NCI-H82 (cell line): ENCODE measurements at regions not wholly inside any gene's neighbourhood (a gene's known extent, or its start where the extent isn't known, plus 50 kb on each side); places are given as distances from the start of the nearest gene placed in this dataset.
"Not testable (repeated sequence)": the region's sequence is repeated elsewhere in the genome, so short reads cannot be mapped to it uniquely, and the experiment has no call there.

Source experiments
- DNase-seq: peaks from one replicate; lab custom pipeline; 2025; lab: John Stamatoyannopoulos, UW

DNA sequence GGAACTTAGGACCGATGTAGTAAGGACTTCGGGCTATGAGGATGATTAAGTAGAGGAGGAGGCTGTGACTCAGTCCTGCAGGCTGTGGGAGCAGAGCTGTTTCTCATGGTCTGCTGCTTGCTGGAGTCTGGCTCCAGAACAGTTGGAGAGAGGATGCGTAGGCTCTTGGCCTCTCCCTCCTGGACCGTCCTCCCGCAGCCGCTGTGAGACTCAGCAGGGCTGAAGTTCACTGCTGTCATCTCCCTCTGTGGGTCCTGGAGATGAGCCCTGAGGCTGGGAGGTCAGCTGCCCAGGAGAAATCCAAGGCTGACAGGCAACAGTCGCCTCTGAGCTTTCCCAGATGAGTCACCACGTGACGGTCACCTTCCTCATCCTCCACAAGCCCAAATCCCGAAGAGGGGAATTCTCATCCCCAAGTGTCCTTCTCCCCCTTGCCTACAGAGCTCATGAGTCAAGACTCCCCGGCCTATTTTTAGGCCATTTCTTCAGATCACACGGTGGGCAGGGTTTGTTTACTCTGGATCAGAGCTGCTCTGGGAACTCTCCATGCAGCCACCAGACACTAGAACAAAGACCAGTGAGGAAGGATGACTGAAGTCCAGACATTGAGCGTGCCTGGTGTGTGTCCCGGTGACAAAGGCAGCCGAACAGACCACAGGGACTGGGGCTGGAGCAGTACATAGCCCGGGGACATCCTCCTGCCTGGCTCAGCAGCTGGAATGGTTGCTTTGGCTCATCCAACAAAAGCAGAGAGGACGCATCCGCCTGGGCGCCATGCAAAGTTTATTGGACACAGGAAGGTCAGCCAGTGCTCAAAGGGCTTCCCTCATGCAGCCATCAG is 137.3 kb upstream of the ZNF469 start:
- DNase-seq, result not testable (repeated sequence)

DNA sequence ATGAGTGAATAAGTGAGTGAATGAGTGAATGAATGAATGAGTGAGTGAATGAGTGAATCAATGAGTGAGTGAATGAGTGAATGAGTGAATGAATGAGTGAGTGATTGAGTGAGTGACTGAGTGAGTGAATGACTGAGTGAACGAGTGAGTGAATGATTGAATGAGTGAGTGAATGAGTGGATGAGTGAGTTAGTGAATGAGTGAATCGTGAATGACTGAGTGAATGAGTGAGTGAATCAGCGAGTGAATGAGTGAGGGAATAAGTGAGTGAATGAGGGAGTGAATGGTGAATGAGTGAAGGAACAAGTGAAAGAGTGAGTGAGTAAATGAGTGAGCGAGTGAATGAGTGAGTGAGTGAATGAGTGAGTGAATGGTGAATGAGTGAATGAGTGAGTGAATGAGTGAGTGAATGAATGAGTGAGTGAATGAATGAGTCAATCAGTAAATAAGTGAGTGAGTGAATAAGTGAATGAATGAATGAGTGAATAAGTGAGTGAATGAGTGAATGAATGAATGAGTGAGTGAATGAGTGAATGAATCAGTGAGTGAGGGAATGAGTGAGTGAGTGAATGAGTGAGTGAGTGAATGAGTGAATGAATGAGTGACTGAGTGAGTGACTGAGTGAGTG is 135.7 kb upstream of the ZNF469 start:
- DNase-seq, result not testable (repeated sequence)

DNA sequence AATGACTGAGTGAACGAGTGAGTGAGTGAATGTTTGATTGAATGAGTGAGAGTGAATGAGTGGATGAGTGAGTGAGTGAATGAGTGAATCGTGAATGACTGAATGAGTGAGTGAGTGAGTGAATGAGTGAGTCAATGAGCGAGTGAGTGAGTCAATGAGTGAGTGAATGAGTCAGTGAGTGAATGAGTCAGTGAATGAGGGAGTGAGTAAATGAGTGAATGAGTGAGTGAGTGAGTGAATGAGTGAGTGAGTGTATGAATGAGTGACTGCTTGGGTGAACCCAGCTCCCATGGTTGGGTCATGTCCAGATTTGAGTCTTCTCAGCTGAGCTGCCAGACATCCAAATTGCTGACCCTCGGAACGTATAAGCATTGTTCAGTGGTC is 135.2 kb upstream of the ZNF469 start:
- DNase-seq, result not testable (repeated sequence)

DNA sequence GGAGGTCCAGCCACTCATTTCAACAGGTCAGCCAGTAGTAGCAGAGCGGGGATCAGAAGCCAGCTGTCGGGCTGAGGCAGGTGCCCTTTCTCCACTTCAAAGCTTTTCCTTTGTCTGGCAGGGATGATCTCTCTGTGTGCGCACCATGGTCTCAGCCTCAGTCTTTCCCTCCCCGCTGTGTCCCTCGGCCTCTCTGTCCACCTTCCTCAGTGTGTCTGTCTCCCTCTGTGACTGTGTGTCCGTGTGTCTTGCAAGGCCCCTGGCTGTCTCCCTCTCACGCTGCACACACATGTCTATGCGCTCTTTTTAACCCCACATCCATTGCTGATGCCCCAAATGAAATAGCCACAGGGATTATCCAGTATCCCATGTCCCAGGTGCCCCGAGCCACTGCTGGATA is 134.0 kb upstream of the ZNF469 start:
- not testable (repeated sequence) for DNase-seq

DNA sequence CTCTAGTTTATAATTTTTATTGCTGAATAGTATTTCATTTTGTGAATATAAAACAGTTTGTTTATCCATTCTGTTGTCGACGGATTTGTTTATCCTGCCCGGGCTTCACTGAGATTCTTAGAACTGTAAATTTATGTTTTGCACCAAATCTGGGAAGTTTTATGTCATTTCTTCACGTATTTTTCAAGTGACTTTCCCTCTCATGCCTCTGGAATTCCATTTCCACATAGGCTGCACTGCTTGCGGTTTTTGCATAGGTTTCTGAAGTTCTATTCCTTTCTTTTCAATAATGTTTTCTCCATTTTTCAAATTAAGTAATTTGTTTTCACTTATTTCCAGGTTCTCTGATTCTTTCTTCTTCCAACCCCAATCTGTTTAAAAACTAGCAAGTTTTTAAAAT is 132.4 kb upstream of the ZNF469 start:
- DNase-seq, result not testable (repeated sequence)

DNA sequence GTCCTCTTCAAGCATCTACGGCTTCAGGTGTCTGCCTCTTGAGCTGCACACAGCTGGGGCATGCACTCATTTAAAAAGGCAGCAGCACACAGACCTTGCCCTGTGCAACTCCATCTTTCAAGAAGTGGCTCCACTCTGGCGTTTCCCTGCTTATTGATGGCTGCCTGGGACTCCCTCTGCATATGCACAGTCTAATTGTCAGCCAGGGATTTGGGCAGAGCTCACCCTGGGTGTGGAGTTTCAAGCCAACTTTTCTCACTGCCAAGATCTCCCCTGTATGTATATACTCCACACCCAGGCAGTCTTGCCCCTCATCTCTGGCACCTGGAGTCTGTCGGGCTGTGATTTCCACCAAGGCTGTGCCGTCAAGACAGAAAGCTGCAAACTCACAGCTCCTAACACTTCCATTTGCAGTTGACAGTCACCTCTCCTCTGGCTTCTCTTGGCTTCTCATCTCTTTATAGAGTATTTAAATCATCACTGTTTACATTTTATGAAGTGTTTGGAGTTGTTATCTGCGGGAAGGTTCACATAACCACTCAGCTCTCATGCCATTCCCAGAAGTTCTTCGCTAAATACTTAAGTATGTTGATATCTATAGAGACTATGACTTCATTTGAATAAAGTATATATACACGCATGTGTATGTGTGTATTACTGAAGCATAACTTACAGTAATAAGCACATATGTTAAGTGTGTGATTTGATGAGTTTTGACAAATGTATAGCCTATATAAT is 130.5 kb upstream of the ZNF469 start:
- DNase-seq, result not testable (repeated sequence)

DNA sequence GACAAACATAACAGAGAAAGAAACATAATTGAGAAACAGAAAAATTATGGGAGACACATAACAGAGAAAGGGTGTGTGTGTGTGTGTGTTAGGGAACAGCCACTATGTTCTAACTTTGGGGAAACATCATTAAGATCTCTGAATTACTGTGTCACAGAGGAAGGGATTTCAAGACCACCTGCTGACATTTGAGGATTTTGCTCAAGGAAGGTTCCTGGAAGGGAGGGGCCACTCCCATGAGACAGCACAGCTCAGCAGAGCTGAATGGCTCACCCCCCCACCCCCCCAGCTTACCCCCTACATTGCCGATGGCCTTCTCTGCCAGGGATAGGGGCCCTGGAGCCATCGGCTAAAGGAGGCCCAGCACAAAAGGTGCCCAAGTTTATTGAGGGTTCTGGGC is 124.6 kb upstream of the ZNF469 start:
- DNase-seq, result not testable (repeated sequence)

DNA sequence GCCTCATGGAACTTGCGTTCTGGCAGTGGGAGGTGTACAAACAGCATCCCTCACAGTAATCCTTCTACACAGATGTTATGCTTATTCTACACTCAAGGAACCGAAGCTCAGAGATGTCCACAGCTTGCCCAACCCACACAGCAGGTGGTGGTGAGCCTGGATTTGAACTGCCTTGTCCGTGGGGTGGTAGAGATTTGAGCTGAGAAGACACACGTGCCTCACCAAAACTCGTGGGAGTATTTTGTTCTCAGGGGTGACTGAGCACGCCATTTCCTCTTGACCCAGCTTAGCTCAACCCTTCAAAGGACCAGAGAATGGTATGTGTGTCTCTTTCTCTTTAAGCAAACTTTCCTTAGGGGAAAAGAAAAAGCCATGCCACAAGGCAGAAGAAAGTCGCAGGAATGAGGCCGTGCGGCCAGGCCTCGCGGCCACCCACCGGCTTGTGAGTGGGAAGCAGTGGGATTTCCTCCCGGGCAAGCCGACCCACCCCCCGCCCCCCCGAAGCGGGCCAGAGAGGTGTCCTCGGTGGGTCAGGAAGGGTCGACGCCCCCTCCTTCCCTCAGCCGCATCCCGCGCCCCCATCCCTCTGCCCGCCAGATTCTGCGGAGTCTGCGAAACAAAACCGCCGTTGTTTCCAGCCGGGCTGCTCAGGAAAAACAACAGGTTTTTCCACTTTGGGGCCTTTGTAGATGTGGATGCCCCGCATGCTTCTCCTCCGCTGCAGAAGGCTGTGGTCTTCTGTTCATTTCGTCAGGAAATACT is 123.8 kb upstream of the ZNF469 start:
- DNase-seq, result not testable (repeated sequence)

DNA sequence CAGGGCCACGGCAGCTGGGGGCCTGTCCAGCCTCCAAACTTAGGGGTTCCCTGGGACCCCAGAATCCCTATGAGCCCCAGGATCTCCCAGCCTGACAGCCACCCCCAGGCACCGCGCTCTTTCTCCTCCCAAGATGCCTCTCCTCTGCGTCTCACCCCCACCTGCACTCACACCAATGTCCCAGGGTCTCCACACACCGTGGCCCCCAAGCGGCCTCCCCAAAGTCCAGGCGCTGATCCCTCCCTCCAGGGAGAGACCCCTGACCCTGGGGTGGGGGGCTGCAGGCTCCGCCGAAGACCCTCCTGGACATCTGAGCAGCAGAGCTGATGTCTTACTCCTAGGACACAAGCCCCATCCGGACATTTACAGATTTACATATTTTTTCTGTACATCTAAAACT is 123.2 kb upstream of the ZNF469 start:
- not testable (repeated sequence) for DNase-seq

DNA sequence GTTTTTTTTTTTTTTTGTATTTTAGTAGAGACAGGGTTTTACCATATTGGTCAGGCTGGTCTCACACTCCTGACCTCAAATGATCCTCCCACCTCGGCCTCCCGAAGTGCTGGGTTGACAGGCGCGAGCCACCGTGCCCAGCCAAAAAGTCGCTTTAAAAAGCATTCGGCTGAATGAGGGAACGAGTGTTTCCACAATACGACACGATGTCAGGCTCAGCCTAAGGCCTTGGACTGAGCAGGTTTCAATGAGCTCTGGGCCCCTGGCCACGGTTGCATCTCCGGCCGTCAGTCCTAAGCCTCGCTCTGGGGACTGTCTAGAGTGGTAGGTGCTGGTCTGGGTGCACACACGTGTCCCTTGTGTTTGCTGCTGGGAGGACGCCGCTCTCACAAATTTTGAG is 122.6 kb upstream of the ZNF469 start:
- not testable (repeated sequence) for DNase-seq

DNA sequence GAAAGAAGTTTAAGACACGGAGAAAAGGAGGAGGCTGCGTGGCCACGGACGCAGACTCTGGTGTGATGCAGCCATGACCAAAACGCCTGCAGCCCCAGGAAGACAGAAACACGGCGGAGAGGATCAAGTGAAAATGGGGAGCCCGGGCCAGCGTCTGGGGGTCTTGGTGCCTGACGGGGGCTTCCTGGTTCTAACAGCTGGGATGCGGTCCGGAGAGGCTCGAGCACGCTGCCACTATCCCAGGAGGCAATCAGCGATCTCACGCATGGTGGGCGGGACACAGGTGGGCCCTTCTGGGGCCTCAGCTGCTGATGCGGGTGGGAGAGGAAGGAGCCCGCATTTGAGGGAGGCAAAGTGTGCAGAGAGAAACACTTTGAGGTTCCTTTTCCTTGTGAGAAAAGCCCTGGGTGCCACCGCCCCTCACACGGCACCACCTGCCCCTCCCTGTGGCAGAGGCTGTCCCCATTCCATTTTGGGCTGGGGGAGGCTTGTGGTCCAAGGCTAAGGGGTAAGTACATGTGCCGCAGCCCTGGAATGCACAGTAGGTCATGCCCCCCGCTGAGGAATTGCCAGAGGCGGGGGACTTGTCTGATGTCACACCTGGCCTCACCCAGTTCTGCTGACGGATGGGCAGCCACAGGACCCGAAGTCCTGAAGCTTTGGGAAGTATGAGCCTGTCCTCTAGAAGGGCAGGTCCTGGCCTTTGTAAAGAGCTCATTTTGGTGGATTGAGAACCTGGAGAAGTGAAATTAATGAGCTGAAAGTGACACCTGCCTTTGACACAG is 121.7 kb upstream of the ZNF469 start:
- not testable (repeated sequence) for DNase-seq

DNA sequence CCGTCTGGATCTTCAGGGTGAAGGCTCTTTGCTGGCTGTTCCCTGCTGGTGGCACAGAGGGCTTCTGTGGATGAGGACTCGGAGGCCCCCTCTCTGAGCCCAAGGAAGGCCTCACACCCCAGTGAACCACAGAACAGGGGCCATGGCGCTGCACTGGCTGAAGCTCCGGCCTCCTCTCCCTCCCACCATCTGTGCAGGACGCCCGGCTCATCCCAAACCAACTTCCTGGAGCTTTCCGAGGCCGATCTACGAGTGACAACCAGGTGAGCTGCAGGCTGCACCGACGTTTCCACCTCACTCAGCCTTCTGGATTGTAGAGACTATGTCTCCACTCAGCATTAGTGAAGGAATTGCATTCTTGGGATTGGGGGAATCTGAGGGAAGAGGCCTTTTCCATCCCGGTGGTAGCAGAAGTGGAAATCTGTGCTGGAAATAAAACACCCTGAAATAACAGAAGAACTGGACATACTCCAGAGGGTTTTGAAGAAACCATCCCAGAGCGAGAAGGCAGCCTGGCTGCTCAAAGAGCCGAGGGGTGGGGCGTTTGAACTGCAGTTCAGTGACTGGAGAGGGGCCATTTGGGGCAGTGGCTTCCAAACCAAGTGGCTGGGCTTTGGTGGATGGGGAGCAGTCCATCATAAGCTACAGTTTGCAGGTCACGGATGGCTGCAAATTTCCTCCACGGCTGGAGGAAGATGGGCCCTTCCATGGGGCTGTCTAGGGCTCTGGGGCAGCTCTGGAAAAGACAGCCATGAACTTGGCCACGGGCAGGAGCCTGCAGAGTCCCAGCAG is 120.7 kb upstream of the ZNF469 start:
- DNase-seq, result not testable (repeated sequence)

DNA sequence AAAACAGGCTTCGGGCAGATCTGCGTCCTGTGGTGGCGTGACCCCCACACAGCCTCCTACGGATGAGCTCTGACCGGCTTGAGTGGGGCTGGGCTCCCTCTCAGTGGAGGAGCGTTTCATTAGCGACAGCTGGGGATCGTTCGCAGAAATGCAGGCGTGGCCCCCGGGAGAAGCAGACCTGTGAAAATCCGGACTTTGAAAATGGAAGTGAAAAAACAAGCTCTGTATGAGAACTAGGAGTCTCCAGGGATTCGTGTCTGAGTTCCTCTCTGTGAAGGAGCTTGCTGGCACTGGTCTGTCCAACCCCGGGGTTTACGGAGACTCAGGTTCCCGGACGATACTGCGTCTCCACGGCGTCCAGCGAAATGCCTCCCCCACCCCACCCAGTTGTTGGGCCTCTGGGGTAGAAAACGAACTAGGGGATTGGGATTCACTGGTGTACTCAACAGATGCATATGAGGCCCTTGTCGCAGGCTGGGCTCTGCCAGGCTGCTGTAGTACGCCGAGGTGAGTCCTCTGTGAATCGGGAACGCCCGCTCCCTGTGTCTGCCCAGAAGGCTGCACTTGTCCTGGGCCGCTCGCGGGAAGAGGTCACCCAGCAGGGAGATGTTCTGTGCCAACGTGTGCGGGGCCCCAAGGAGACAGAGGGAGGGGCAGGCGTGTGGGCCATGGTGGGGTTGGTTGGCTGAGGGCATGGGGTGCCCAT is 119.7 kb upstream of the ZNF469 start:
- not testable (repeated sequence) for DNase-seq

DNA sequence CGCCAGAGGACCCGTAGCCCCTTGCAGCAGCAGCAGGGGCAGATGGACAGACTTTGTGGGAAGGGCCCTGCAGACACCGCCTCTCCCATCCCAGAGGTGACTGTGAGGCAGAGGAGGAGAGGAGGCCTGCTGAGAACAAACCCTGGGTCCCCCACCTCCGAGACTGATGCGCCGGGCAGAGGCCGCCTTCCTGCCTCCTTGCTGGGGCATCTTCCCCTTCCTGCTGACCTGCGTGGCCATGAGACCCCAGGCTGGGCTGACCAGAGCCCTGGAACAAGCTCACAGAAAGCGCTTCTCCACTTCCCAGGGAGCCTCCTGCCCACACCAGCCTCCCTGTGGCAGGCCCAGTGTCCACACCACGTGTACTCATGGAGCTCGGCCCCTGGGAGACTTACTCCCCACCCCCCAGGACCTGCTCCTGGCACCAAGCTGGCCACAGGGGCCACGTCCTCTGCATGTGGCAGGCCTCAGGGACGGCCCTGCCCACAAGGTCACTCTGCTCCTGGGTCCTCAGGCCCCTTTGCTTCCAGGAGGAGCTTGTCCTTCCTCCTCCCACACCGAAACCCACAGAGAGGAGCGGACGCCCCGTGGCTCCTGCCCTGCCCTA is 119.0 kb upstream of the ZNF469 start:
- DNase-seq, result not testable (repeated sequence)

DNA sequence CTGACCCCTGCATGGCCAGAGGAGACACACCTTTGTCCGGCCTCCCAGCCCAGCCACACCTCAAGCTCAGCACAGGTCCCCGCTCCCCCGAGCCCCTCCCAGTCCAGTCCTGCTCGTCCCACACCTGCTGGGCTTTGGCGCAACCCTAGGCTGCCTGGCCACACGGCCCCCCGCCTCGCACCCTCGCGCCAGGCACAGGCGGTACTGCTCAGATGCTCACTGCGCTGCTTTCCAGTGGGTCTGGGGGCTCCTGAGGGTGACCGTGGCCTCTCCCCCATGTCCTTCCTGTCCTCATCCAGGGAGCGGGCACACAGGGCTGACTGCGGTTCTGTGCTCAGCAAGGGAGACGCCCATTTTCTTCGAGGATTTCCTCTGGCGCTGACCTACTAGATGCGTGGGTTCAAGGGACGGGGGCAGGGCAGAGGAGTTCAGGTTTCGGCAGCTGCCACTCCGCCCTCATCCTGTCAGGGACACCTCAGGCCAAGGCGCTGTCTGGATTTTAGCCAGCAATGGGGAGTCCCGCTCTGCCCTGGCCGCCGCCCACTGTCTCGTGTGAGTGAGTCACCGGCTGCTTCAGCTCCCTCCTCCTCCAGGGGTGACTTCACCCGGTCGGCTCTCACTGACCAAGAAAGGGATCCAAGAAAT is 118.0 kb upstream of the ZNF469 start:
- no peak for DNase-seq

DNA sequence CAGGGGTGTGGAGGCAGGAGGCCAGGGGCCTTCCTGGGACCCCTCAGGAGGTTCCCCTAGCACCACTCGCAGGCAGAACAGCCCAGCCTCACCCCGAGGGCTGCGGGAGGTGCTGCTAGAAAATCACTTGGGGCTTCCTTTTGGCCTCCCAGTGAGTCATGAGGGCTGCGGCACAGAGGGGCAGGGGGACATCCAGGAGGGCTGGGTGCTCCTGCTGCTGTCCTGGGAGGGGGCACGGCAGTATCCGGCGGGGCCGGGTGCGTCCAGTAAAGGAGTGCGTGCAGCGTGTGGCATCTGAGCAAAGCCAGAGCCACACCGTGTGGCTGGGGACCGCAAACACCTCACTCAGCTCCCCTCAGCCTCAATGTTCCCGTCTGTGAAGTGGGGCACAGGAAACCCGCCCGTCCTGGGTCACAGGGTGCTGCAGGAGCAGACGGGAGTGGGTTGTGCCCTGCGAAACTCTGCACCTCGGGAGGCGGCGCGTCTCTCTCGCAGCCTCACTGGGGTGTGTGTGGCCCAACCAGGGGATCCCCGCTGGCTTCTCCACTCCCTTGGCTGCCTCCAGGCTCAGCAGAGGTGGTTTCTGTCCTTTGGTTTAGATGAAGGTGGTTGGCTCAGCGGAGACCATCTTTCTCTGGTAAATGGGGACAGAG is 117.3 kb upstream of the ZNF469 start:
- DNase-seq, result not testable (repeated sequence)

DNA sequence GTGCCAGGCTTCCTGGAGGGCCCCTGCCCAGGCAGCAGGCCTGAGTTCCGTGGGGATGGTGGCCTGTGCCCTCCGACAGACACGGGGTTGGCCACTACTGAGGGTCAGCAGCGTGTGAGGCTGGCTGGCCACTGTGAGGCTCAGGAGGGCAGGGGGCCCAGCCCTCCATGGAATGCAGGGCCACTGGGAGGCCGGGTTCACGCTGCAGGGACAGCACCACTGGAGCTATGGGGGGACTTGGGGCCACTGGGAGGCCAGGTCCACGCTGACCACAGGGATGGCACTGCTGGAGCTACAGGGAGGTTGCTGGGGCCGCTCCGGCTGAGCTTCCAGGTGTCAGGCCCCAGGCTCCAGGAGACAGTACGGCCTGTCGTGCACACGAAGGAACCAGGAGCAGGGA is 116.7 kb upstream of the ZNF469 start:
- DNase-seq, result not testable (repeated sequence)

DNA sequence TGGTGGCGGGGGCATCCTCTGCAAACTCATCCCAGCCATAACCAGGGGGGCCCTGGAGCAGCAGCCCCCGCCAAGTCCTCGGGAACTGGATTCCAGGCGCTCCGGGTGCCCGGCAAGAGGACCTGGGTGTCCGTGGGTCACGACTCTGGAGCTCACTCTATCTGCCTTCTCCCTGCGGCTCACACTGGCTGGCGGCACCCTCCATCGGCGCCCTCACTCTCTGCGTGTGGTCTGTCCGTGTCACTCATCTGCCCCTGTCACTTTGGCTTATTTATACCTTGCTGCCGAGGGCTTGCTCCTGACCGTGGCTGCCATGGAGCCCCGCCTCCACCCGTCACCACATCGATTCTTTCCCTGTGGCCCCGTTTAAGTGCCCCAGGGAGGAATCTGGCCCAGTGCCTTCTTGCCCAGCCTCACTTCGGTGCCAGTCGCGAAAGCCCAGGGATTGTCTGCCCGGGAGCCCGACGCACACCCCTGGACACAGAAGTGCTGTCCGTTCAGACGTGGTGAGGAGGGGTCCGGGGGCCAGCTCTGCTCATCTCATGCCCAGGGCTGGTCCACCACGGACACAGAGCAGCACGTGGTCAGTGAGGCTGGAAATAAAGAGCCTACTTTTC is 115.7 kb upstream of the ZNF469 start:
- not testable (repeated sequence) for DNase-seq
